ENCODE measurements at regions not wholly inside any gene's neighbourhood (a gene's known extent, or its start where the extent isn't known, plus 50 kb on each side); places are given as distances from the start of the nearest gene placed in this dataset.

DNA sequence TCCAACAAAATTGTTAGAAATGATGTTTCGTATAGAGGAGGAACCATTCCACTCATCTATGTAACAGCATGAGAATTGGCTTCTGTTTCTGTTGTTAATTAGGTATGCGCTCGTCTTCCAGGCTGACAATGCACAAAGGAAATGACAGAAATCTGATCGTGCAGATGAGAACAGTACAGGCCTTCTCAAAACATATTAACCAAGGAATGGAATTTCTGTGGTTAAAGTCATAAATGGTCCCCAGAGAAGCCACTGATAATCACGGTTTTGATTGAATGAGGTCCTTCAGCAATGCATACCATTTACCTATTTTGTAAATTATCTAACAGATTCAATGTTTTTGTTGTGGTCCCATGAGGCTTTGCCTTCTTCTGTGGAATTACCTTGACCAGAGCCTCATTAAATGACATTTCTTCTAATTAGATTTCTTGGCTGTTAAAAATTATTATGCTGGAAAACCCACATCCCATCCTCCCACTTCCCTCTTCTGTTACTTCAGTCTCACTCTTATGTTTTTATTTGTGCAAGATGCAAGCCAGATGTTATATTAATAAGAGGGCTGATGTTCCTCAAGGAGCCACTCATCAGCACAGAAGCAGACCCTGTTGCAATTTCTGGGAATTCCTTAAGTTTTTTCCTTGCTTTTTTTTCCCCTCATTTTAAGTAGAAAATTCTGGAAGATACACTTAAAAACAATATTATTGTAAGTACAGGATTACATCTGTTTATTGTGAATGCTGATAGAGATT lies 395.8 kb downstream of the PID1 start:
- DNase-seq (ENCODE audit: extremely low read depth, low read depth): peak; percentile 5
- TF ChIP-seq CTCF (IDR thresholded peaks at IDR 0.05; ENCODE audit: low read depth, low read length): no peak

- DNase-seq (ENCODE audit: extremely low read depth, low read depth): no peak
- TF ChIP-seq CTCF (IDR thresholded peaks at IDR 0.05; ENCODE audit: low read depth, low read length): no peak
These were observed 400.1 kb downstream of the PID1 start for GRCh38 chr2:228871012-228871411.

- TF ChIP-seq CTCF (IDR thresholded peaks at IDR 0.05; ENCODE audit: low read depth, low read length): no peak
- no peak for DNase-seq (ENCODE audit: extremely low read depth, low read depth)
These were observed 401.3 kb downstream of the PID1 start for GRCh38 chr2:228869636-228870264.

- no peak for TF ChIP-seq CTCF (IDR thresholded peaks at IDR 0.05; ENCODE audit: low read depth, low read length)
These were observed 403.7 kb downstream of the PID1 start for GRCh38 chr2:228867406-228867805.

DNA sequence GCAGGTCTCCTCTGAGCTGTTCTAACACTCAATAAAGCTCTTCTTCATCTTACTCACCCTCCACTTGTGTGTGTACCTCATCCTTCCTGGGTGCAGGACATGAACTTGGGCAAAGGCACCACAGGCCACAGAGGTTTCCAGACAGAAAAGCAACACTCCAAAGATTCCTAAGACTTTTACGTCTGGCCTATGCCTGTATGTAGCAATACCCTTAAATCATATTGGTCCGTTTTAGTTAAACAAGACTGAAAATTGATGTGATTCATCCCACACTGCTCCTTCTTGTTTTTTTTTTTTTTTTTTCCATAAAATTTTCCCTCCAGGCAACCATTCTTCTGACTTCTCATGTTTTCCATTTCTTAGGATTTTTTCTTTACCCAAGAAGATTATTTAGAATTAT lies 404.3 kb downstream of the PID1 start:
- DNase-seq (ENCODE audit: extremely low read depth, low read depth): no peak
- TF ChIP-seq CTCF (IDR thresholded peaks at IDR 0.05; ENCODE audit: low read depth, low read length): no peak

More at GRCh38 chr2:228867406-228867805, 403.7 kb downstream of the PID1 start:
- no peak for DNase-seq (ENCODE audit: extremely low read depth, low read depth)

DNA sequence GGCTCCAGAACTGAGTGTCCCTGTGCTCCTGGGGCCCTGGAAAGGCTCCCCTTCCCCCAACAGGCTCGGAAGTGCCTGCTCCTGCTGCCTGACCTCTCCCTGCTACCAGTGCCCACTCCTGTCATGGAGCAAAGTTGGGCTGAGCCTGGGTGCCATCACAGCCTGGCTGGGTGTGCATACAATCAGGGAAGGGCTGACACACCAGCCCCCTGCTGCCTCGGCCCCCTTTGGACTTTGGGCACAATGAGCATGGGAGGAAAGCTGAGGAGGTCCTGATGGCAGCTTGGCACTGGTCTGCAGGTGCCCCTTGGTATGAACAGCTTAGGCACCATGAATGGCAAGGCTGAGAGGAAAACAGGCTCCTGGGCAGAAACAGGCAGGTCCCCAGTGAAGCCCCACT lies 405.0 kb downstream of the PID1 start:
- no peak for TF ChIP-seq CTCF (IDR thresholded peaks at IDR 0.05; ENCODE audit: low read depth, low read length)
- DNase-seq (ENCODE audit: extremely low read depth, low read depth): no peak

DNA sequence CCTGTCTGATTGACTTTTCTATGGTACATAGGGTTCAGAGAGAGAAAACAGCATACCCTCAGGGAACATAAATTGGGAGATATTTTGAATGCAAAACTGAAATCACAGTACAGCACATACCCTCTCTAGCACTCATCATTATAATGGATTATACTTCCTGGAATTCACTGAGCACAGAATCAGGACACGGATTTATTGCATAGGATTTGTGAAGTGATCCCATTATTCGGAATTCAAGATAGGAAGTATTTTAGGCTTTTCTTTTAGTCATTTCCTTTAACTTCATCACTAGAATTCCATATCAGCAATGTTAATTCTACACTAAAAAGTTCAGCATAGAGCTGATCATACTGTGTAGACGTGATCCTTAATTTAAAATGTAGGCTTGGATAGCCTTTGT lies 407.0 kb downstream of the PID1 start:
- DNase-seq (ENCODE audit: extremely low read depth, low read depth): no peak

More for the DNA sequence above, 407.0 kb downstream of the PID1 start:
- no peak for TF ChIP-seq CTCF (IDR thresholded peaks at IDR 0.05; ENCODE audit: low read depth, low read length)
